ENCODE measurements at regions not wholly inside any gene's neighbourhood (a gene's known extent, or its start where the extent isn't known, plus 50 kb on each side); places are given as distances from the start of the nearest gene placed in this dataset.

- TF ChIP-seq, protein P1, sequence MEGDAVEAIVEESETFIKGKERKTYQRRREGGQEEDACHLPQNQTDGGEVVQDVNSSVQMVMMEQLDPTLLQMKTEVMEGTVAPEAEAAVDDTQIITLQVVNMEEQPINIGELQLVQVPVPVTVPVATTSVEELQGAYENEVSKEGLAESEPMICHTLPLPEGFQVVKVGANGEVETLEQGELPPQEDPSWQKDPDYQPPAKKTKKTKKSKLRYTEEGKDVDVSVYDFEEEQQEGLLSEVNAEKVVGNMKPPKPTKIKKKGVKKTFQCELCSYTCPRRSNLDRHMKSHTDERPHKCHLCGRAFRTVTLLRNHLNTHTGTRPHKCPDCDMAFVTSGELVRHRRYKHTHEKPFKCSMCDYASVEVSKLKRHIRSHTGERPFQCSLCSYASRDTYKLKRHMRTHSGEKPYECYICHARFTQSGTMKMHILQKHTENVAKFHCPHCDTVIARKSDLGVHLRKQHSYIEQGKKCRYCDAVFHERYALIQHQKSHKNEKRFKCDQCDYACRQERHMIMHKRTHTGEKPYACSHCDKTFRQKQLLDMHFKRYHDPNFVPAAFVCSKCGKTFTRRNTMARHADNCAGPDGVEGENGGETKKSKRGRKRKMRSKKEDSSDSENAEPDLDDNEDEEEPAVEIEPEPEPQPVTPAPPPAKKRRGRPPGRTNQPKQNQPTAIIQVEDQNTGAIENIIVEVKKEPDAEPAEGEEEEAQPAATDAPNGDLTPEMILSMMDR (IDR thresholded peaks at IDR 0.05; ENCODE audit: low read depth, low read length, missing input control): no peak
- TF ChIP-seq REST (IDR thresholded peaks at IDR 0.05): no peak
These were observed 228.1 kb upstream of the TNRC6C start for GRCh38 chr17:77730376-77730775.

All from liver (tissue), 2 donors.